ENCODE measurements at regions not wholly inside any gene's neighbourhood (a gene's known extent, or its start where the extent isn't known, plus 50 kb on each side); places are given as distances from the start of the nearest gene placed in this dataset.

DNA sequence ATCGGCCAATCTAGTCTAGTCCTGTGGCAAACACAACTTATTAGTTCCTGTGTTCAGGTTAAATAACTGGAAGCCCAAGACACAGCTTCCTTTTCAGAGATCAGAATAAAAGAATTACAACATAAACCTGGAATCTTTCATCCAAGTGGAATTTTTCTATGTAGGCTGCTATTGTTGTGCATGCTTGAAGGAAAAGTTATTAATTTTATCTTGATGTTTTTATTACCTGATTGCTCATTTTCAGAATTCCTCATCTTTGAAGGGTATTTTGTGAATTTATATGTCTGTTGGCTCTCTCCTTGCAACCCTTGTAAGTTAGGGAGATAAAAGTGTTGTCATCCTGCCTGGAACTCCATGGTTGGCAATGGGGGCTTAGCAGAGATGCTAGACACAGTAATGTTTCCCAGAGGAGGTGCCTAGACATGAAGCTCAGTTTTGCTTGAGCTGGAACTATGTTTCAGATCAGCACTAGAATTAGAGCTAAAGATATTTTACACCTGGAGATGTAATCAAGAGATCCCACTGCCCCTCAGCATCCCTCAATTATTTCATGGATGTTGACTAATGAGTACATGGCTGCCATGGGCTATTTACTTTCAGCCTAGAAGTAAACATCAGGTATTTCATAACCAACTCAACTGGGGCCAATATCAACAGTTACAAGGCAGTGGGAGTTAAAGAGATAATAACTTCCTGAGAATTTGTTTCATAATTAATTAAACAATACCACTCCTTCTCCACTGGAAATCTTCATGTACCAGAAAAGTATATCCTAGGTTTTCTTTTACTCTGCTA is 367.0 kb upstream of the MARCKS start:
- no peak for DNase-seq

DNA sequence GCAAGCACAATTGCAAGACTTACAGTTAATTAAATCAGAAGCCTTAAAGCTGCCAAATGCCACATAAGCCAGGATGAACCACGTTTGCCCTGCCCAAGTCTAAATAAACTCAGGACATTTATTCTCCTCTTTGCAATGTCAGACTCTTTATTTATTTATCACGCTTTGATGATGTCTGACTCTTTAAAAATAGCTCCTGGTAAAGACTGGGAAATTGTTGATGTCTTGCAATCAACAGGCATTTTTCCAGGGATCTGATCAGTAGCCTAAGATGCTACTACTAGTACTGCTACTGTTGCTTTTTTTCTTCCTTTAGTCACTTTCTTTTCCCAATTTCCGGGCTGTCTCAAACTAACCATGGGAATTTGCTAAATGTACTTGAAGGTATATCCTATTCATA is 365.8 kb upstream of the MARCKS start:
- no peak for DNase-seq

DNA sequence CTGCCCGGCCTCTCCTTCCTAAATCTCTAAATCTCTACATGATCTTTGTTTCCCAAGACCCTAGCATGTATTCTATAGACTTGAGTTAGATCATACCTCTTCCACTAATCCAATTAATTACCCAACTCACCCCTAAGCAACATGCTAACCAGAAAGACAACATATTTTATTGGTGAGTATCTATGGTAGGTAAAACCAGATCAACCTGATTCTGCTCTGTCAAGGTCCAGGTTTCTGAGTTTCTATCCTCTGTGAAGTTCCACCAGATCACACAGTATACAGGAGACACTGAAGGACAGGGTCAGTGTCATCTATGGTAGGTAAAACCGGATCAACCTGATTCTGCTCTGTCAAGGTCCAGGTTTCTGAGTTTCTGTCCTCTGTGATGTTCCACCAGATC is 363.2 kb upstream of the MARCKS start:
- DNase-seq, result no peak

DNA sequence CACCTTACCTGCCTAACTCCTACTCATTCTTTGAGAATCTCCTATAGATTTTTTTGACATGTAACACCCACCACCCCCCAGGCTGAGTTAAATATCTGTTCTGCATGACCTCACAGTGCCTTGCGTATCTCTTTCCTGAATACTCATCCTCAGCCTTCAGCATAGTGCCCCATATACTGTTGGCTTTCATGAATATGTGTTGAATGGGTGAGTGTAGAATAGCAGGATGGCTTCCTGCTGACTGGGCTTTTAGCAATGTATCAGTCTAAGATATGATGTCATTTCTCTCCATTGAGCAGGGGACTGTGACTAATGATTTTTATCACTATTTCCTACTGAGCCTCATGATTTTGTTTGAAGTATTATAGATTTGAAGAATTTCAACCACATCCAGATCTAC is 361.6 kb upstream of the MARCKS start:
- no peak for DNase-seq

DNA sequence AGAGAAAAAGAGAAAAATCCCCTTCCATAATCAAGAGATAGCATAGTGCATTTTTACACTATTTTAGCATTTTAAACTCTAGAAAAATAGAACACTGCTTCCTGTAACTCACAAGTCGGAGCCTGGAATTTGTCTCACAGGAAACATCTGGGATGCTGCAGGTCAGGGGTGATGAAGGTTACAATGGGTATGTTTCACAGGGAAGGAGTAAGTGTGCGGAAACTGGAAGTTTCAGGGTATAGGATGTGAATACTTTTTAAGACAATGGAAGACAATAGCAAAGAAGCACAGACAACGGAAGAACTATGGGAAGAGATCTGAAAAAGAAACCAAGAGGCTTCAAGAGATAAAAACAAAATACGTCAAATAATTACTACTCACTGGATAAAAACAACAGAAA is 361.0 kb upstream of the MARCKS start:
- DNase-seq, result no peak

DNA sequence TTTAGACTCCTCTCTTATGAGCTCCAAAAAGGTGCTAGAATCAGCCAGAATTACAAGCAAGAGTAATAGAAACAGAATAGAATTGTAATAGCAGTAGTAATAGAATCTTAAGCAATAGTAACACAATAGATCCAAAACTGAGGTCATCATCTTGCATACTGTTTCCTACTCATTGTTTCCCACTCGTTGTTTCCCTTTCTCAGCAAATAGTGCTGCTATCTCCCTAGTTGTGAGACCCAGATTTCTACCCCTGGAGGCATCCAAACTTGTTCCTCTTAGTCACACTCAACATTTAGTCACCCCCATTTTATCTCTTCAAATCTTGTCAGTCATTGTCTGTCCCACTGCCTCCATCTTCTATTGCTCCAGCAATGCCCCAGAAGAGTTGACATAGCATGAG is 356.9 kb upstream of the MARCKS start:
- no peak for DNase-seq

DNA sequence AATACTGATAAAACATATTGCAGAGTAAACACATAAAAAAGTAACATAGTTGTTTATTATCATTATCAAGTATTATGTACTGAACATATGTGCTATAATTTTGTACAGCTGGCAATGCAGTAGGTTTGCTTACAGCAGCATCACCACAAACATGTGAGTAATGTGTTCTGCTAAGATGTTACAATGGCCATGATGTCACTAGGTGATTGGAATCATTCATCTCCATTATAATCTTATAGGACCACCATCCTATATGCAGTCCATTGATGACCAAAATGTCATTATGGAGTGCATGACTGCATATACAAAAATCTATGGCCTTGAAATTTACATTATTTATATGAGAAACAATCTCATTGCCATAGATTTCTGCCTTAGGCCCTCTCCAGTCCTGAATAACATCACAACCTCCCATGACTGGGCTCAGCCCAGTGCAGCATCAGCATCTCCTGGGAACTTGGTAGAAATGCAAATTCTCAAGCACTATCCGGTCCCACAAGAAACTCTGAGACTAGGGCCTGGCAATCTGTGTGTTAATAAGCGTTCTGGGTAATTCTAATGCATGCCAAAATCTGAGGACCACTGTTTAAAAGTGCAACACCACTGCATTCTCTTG is 352.0 kb upstream of the MARCKS start:
- no peak for DNase-seq

DNA sequence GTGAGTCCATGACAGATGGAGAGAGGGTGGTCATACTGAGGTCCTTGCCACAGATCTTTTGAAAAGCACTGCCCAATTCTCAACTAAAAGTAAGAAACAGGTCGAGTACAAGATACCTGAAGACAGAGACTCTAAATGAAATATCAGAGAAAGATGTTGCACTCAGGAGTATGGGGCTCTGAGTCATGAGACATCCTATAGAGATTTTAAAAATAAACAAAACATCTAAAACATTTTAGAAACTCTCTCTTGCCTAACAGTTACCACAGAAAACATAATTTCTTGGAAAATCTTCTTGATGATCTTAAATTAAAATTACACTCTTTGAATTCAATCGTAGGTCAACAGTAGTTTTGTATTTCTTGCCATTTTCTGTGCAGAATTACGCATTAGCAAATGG is 348.9 kb upstream of the MARCKS start:
- DNase-seq, result no peak

DNA sequence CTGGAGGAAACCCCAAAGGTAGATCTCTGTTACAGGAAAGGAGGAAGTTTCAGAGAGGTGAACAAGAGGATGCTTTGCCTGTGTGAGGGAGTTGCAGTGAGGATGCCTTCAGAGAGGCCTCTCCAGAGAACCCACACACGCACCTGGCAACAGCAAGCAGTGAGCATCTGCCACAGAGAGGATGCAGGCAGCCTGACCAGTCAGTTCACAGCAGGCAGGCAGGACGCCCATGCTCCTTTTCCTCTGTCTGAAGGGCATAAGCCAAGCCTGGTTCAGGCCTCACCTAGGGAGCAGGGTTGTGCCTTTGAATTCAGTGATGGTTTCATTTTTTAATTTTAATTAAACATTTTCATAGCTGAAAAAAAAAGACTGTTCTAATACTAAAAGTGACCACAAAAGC is 346.0 kb upstream of the MARCKS start:
- no peak for DNase-seq

DNA sequence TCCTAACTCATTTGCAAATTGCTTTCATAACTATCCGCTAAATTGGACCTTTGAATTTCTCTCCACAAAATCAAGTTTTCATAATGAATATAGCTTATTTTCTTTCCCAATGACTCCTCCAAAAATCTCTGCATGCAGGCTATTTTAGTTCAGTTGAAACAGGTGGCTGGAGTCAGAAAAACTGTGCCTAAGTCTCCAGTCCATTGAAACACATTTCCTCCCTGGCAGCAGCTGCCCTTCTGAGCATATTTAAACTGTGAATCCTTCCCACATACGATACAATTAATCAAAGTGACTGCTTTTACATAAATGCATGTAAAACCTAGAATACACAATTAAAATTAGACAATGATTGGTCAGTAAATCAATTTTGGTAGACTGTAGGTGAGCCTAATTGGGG is 344.6 kb upstream of the MARCKS start:
- no peak for DNase-seq

DNA sequence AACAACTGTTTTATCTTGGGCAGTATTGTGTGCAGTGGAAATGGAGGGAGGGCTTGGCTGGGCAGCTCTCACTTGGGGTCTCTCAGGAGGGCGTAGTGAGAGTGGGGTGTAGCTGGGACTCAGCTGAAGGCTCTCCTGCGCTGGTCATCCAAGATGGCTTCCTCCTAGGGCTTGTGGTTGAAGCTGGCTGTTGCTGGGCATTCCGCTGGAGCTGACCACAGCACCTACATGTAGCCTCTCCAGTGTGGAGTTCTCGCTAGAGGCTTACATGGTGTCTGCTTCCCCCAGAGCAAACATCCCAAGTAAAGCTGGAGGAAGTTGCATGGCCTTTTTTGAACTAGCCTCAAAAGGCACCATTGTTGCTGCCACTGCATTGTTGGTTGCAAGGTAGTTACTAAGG is 344.1 kb upstream of the MARCKS start:
- no peak for DNase-seq

DNA sequence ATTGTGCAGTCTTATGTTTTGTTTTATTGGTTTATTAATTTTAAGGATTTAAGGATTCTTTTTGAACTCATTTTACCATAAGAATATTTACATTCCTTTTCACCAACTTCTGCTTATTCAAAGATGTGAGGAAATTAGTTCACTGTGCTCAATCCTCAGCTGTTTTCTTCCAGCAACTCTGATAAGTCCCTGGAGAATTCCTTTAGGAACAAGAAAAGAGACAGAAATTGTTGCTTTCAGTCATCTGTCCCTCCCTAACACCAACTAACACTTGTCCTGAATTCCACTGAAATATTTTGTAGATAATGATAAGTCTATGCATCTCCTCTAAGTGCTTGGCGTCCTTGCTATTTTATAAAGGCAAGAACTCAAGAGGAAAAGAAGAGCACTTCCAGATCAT is 334.8 kb upstream of the MARCKS start:
- DNase-seq, result no peak

DNA sequence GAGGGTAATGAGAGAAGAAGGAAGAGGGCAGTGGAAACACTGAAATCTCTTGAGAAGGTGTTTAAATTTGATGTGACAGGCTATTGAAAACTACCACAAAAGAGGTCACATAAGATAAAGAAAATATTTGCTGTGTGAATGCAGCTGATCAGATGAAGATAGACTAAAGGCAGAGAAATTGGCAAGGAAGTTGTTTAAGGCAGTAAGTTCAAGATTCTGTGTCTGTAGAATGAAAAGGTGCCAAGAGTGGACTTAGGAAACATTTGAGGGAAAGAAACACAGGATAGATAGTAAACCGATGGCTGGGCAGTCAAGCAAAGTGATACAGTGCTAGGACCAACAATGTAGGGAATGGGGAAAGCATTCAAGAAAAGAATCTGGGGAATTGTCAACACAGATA is 332.3 kb upstream of the MARCKS start:
- DNase-seq, result no peak

DNA sequence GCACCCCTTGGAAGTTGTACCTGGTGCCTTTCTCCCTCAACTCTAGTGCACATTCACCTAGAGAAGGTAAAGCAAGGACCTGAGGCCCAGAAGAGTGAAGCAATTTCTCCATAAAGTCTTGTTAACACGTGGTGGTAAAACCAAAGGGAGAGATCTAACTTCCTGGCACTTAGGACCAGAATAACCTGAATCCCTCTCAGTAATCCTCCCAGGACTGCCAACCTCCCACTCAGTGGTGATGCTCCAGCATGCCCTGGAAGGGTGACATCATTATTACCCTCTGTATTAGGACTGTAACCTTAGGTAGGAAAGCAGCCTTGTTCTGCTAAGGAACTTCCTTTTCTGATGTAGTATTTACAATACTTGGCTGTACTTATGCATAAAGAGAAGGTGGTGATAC is 330.6 kb upstream of the MARCKS start:
- DNase-seq, result no peak

DNA sequence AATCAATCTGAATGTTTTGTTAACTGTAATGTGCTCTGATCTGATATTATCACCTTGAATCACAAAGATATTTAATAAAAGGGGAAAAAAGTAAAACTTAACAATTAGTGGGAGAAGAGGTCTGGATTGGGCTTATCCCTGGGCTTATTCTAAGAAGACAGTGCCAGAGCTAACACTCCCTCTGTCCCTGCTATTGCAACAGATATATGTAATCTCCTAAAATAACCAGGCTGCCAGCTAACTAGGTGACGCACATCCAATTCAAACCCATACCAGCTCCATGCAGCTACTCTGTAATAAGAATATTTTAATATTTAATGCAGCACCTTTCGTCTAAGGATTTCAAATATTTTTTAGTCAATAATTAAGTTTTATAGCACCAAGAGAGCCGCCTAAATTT is 330.1 kb upstream of the MARCKS start:
- DNase-seq, result no peak

DNA sequence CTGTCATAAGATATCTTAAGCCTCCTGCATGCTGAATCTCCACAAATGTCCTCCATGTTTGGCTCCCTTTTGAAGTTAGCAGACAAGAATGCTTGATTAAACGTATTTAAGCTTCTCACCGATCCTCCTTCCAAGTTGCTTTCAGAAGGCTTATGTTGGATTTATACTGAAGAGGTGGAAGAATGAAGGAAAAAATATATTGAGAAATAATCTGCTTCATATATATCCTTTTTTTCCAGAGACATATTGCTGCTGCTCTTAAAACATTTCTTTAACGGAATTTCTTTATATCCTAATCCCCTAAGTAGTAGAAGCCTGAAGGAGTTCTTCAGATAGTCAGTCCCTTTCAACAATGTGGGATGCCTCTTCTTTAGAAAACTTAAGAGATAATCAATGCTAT is 329.0 kb upstream of the MARCKS start:
- no peak for DNase-seq

DNA sequence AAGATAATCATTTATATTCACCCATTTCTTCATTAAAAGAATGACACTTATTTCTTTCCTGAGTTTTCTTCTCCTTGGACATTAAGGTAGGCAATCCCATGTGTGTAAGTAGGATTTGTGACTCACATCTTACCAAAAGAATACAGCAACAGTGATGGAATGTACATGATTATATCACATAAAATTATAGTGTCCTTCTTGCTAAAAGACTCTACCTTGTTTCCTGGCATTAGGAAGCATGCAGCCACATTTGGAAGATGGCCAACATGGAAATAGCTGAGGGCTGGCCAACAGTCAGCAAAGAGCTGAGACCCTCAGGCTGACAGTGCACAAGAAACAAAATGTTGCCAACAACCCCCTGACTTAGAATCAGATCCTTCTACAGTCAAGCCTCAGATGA is 327.9 kb upstream of the MARCKS start:
- no peak for DNase-seq

DNA sequence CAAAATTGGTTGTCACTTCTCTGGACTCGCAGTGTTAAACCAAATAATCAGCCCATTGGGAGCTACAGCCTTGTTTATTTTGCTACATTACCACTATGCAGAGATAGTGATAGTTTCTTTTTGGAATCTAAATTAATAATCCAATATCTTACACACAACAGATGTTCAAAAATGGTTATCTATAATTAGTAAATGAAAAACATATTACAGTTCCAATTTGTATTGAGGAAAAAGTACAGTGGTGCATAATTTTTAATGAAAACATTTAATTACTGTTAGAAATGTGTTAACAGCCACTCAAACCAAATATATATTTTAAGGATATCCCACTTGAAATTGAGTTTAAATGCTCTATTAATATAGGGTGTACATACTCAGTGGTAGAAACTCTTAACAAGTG is 327.3 kb upstream of the MARCKS start:
- no peak for DNase-seq

DNA sequence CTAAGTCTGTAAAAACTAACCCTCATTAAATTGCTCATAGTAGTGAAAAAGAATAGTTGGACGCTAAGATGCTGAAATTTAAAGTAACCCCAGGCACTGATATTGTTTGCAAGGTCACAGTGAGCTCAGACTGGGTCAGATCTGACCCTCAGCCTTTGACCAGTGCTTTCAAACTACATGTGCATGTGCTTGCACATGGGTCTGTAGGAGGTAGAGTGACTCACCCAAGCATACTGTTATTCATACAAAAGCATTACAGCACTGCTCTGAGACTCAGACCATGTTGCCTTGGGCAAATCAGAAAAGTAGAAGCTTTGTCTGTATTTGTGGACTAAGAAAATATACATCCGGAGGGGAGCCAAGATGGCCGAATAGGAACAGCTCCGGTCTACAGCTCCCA is 326.4 kb upstream of the MARCKS start:
- no peak for DNase-seq

DNA sequence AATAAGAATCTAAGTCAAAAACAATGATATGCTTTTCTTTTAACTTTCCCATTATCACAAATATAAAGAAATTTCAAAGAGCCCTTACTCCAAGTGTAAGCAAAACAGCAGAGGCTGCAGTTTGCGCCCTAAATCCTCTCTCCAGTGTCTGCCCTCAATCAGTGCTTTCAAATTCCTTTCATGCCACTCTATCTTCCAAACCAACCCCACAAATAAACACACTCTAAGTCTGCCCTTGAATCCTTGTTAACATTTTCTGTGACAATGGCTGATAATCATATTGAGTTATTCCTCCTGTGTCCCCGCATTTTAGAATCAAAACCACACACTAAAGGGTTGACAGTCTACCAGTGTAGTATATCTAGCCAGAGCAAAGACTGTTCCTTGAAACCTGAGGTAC is 317.9 kb upstream of the MARCKS start:
- no peak for DNase-seq

DNA sequence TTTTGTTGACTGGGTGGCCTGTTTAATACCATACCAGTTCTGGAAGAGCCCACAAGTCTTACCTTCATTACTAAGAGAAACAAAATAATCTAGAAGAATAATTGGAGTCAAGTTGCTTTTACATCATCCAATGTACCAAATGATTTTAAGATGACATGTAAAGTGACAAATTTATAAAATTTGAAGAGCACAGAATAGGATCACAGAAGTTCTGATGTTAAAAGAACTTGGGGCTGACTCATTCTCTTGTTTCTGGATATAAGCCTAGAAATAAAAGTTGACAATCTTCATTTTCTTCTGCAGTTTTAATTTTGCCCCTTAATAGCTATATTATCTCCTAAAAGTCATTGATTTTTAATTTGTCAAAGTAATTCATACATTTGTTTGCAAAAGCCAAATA is 317.5 kb upstream of the MARCKS start:
- DNase-seq, result no peak

DNA sequence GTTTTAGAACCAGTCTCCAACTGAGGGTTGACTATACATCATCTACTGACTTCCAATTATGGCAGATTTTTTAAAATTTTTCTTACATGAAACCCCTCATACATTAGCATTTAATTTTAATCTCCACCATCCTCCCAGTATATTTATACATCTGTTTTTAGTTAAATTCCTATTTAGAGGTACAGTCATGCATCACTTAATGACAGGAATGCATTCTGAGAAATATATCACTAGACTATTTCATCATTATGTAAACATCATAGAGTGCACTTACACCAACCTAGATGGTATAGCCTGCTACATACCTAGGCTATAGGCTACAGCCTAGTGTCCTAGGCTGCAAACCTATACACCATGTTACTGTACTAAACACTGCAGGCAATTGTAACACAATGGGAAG is 316.7 kb upstream of the MARCKS start:
- no peak for DNase-seq

DNA sequence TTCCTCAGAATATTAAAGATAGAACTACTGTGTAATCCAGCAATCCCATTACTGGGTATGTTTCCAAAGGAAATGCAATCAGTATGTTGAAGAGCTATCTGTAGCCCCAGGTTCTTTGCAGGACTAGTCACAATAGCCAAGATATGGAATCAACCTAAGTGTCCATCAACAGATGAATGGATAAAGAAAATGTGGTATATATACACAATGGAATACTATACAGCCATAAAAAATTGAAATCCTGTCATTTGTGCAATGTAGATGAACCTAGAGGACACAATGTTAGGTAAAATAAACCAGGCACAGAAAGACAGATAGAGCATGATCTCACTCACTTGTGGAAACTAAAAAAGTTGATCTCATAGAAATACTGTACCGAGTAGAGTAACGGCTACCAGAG is 306.0 kb upstream of the MARCKS start:
- DNase-seq, result no peak

DNA sequence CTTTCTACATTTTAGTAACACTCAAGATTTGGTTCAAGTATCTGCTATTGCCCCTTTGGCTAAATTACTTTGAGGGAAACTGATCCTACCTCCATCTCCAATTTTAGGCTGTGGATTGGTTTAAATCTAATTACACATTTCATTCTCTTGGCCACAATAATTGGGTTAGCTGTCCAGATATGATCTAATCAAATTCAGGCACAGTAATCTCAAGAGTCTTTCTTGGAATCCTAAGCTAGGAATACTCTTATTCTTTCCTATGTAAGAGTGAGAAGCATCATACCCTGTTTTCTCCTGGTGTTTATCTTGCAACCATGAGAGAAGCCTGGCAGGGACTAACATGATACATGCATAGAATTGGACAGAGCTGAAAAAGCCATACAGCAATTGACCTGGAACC is 300.4 kb upstream of the MARCKS start:
- DNase-seq, result no peak

DNA sequence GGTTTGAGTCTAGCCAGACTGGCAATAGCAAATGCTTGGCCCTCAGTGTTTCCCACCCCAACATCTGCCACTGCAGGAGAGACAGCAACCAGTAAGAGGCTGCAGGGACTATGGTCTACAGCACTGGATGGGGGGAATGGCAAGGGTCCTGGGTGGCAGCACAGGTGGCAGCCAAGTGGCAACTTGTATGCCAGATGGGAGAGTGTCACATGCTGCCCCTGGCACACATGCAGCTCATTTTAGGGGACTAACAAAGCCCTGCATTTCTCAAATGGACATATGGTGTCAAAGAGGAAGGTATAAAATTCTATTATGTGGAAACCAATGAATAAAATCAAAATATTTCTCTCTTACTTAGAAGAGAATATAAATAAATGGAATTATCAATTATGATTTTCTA is 298.7 kb upstream of the MARCKS start:
- no peak for DNase-seq
